Lower leg skin (tissue), 4 donors: ENCODE measurements at regions not wholly inside any gene's neighbourhood (a gene's known extent, or its start where the extent isn't known, plus 50 kb on each side); places are given as distances from the start of the nearest gene placed in this dataset.

Source experiments
- DNase-seq, 2 donors: peaks; one replicate each; pipeline ENCODE4 v3.0.0-alpha.2; 2019; ENCODE audit warnings: low spot score in 2 of 2
- H3K4me3 ChIP-seq: fragments of 200-600 bp; sonication (generic); 2 replicates; pipeline ENCODE4 v1.5.1; 2017; ENCODE audit warnings: mild to moderate bottlenecking, low read depth; ENCODE audit not compliant: poor library complexity, severe bottlenecking
- POLR2A ChIP-seq, 2 donors: fragments of 450-650 bp; IDR thresholded peaks; one replicate each; pipeline ENCODE4 v1.6.1; 2016 to 2017; ENCODE audit warnings: antibody characterized with exemption in 2 of 2, mild to moderate bottlenecking in 1 of 2, moderate library complexity in 1 of 2
- WGBS, 2 donors: methylation state at CpG; one replicate each; pipeline ENCODE4 v1.1.5; 2018; 5-methylcytosine and 5-hydroxymethylcytosine counted together
- intact Hi-C: fragments of 100-400 bp; cut with DNase I; formaldehyde crosslinking; loops from one replicate; pipeline ENCODE4 v1.15.0; 2023; ENCODE audit warnings: low total_unique reads
- TF ChIP-seq, protein P1 (sequence below), 3 donors: fragments of 450-650 bp; IDR thresholded peaks; one replicate each; pipeline ENCODE4 v1.5.1; 2016; ENCODE audit warnings: antibody characterized with exemption in 3 of 3, mild to moderate bottlenecking in 3 of 3, moderate library complexity in 2 of 3

DNA sequence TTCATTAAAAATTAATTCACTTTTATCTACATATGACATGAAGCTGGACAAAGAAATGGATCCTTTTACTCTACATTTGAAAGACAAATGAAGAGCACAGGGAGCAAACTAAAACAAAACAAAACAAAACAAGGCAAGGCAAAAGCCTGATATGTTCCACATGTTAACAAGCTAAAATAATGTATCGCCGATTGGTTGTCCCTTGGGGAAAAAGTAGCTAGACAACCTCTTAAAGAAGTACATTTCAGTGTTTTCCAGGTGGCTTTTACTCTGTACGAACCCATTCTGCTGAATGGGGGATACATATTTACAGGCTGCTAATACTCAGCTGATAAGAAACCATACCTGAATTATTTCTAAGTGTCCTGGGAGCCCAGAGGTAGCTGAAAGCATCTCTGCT is 493.0 kb upstream of the TBL1XR1 start:
- intact Hi-C loops = no loop called here

DNA sequence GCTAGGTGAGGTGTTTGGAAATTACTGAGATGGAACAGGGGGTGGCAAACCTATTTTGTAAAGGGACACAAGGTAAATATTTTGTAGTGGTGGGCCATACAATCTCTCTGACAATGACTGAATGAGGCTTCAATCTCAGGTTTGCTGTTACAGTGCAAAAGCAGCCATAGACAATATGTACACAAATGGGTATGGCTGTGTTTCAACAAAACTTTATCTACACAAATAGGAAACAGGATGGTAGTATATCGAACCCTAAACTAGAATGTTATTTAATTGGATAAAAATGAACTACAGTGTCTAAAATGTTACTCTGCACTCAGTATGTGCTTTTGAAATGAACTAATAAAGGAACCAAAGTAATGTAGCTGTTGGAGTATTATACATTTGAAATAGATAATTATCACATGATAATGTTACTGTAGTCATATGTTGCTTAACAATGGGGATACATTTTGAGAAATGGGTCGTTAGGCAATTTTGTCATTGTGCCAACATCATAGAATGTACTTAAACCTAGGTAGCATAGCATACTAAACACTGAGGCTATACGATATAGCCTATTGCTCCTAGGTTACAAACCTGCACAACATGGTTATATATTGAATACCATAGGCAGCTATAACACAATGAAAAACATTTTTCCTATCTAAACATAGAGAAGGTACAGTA is 495.2 kb upstream of the TBL1XR1 start:
- 67% methylated on average over 3 of the region's 3 CpGs for WGBS, 2 donors
- intact Hi-C loops = no loop called here
- no peak for TF ChIP-seq POLR2A (IDR thresholded peaks at IDR 0.05)
- TF ChIP-seq, protein P1, sequence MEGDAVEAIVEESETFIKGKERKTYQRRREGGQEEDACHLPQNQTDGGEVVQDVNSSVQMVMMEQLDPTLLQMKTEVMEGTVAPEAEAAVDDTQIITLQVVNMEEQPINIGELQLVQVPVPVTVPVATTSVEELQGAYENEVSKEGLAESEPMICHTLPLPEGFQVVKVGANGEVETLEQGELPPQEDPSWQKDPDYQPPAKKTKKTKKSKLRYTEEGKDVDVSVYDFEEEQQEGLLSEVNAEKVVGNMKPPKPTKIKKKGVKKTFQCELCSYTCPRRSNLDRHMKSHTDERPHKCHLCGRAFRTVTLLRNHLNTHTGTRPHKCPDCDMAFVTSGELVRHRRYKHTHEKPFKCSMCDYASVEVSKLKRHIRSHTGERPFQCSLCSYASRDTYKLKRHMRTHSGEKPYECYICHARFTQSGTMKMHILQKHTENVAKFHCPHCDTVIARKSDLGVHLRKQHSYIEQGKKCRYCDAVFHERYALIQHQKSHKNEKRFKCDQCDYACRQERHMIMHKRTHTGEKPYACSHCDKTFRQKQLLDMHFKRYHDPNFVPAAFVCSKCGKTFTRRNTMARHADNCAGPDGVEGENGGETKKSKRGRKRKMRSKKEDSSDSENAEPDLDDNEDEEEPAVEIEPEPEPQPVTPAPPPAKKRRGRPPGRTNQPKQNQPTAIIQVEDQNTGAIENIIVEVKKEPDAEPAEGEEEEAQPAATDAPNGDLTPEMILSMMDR (IDR thresholded peaks at IDR 0.05) = no peak
- H3K4me3 ChIP-seq = no peak overlapping the region
- DNase-seq = no peak

More for the DNA sequence above, 493.0 kb upstream of the TBL1XR1 start:
- no peak for TF ChIP-seq POLR2A (IDR thresholded peaks at IDR 0.05)
- TF ChIP-seq, protein P1 (IDR thresholded peaks at IDR 0.05) = no peak
- no peak for DNase-seq
- H3K4me3 ChIP-seq = no peak overlapping the region
- 83 to 87% methylated on average over 3 of the region's 3 CpGs for WGBS, 2 donors

DNA sequence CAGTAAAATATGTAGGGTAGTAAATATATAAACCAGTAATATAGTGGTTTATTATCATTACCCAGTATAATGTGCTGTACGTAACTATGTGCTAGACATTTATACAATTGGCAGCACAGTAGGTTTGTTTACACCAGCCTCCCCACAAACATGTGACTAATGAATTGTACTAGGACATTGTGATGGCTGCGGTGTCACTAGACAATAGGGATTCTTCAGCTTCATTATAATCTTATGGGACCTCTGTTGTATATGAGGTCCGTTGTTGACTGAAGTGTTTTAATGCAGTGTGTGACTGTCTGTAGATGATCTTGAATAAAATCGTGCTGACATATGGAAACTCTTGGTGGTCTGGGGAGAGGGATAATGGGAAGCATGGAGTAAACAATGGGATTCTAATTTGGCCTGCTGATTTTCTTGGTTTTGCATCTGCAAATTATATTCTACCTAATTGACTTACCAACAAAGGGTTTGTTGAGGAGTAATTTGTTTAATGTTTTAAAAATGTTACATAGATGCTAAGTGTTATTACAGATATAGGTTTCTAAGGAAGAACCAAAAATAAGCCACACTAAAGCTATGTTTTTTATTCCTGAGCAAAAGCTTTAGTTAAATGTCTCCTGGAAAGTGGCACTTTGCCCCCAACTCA is 496.5 kb upstream of the TBL1XR1 start:
- DNase-seq = no peak
- intact Hi-C loops = no loop called here
- 79 to 80% methylated on average over 4 of the region's 4 CpGs for WGBS, 2 donors
- H3K4me3 ChIP-seq = no peak overlapping the region
- TF ChIP-seq, protein P1 (IDR thresholded peaks at IDR 0.05) = no peak
- no peak for TF ChIP-seq POLR2A (IDR thresholded peaks at IDR 0.05)

DNA sequence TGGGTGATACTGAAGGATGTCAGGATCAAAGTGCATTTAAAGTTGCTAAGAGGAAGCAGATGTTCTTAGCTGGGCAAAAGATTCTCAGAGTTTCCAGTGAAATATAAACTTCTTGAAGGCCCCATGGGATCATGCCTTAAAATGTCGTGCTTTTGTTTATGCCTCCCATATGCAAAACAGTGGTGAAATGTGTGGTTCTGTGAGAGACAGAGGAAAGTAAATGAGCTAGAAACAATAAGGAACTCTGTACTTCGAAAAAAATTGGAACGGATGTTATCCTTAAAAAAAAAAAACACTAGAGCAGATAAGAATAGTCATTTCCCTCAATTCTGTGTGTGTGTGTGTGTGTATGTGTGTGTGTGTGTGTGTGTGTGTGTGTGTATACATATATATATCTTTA is 497.0 kb upstream of the TBL1XR1 start:
- intact Hi-C loops = no loop called here
- no peak overlapping the region for H3K4me3 ChIP-seq
- no peak for DNase-seq
- WGBS, 2 donors = 22 to 37% methylated on average over 3 of the region's 3 CpGs
- TF ChIP-seq POLR2A (IDR thresholded peaks at IDR 0.05) = no peak
- TF ChIP-seq, protein P1 (IDR thresholded peaks at IDR 0.05) = no peak

DNA sequence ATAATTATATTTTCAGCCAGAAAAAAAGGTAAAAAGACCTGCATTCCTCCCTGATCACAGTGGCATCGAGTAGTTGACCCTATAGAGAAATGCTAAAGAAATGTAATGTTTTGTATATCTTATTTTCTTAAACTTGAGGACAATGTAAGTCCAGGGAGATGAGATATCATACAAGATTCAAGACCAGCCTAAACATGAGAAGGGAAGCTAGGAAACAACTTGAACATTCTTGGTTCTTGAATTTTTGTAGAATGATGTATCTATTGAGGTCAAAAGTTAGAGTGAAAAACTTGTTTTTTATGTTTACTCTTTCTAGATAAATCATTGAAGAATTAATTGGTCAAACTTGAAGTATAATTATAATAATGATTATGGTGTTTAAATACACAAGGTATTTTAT is 497.7 kb upstream of the TBL1XR1 start:
- intact Hi-C loops = no loop called here
- H3K4me3 ChIP-seq = no peak overlapping the region
- TF ChIP-seq POLR2A (IDR thresholded peaks at IDR 0.05) = no peak
- TF ChIP-seq, protein P1 (IDR thresholded peaks at IDR 0.05) = no peak
- WGBS, 2 donors = 67 to 74% methylated on average over 1 of the region's 1 CpG
- DNase-seq = no peak
